SJCRH30 (cell line): ENCODE measurements at regions not wholly inside any gene's neighbourhood (a gene's known extent, or its start where the extent isn't known, plus 50 kb on each side); places are given as distances from the start of the nearest gene placed in this dataset.
A peak's percentile ranks its signal among the peaks of the same experiment; 100 is the strongest.
"Not testable (repeated sequence)": the region's sequence is repeated elsewhere in the genome, so short reads cannot be mapped to it uniquely, and the experiment has no call there.

Experiments
- DNase-seq, 2 experiments: peaks; one replicate each; pipeline ENCODE4 v3.0.0-alpha.2; 2015 to 2020
- H3K27ac ChIP-seq: fragments of 250-450 bp; sonication (Bioruptor Pico); 2 replicates; pipeline ENCODE4 v1.5.1; 2020; ENCODE audit warnings: mild to moderate bottlenecking, moderate library complexity
- H3K27me3 ChIP-seq: fragments of 250-450 bp; sonication (Bioruptor Pico); 2 replicates; pipeline ENCODE4 v1.5.1; 2020; ENCODE audit warnings: mild to moderate bottlenecking, moderate library complexity
- H3K36me3 ChIP-seq: fragments of 250-450 bp; sonication (Bioruptor Pico); 2 replicates; pipeline ENCODE4 v1.5.1; 2020; ENCODE audit warnings: mild to moderate bottlenecking, moderate library complexity
- H3K4me1 ChIP-seq: fragments of 250-450 bp; sonication (Bioruptor Pico); 2 replicates; pipeline ENCODE4 v1.5.1; 2020; ENCODE audit warnings: mild to moderate bottlenecking, moderate library complexity
- H3K4me3 ChIP-seq: fragments of 250-450 bp; sonication (Bioruptor Pico); 2 replicates; pipeline ENCODE4 v1.5.1; 2020; ENCODE audit warnings: mild to moderate bottlenecking, moderate library complexity
- H3K9me3 ChIP-seq: fragments of 250-450 bp; sonication (Bioruptor Pico); replicated peaks from 2 replicates; pipeline ENCODE4 v1.5.1; 2020; ENCODE audit warnings: mild to moderate bottlenecking, moderate library complexity

DNA sequence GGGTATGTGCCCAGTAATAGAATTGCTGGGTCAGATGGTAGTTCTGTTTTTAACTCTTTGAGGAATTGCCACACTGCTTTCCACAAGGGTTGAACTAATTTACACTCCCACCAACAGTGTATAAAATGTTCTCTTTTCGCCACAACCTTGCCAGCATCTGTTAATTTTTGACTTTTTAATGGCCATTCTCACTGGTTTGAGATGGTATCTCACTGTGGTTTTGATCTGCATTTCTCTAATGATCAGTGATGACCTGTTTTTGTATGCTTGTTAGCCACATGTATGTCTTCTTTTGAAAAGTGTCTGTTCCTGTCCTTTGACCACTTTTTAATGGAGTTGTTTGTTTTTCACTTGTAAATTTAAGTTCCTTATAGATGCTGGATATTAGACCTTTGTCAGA is 486.2 kb upstream of the TNP1 start:
- not testable (repeated sequence) for DNase-seq, H3K36me3 ChIP-seq, H3K4me1 ChIP-seq

GRCh38 chr2:217340899-217341298 is 481.0 kb upstream of the TNP1 start:
- no peaks in the 10 kb centered on the region for H3K9me3 ChIP-seq
- H3K4me3 ChIP-seq = no peak overlapping the region
- no peaks in the 10 kb centered on the region for H3K27me3 ChIP-seq
- no peak overlapping the region for H3K27ac ChIP-seq
- no peak for DNase-seq
- H3K36me3 ChIP-seq = no peaks in the 10 kb centered on the region
- H3K4me1 ChIP-seq = peaks cover 10% of the 10 kb centered on the region

More for the DNA sequence above, 486.2 kb upstream of the TNP1 start:
- H3K27ac ChIP-seq, H3K9me3 ChIP-seq, H3K4me3 ChIP-seq, H3K27me3 ChIP-seq: not testable (repeated sequence)

DNA sequence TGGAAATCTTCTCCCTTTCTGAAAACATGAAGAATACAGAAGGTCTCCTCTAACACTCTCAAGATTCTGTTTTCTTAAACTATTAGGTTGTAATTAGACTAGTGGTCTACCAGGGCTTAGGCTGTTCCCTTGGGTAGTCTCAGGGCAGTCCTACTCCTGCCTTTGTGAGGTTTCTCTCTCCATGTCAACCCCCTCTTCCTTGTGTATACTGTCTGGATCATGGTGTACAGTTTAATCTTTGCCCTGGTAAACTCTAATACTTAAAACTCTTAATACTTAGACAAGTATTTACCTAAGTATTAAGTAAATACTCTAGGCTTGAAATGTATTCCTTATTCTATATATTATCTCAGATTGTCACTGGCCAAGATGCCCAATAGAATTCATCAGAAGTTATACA is 480.3 kb upstream of the TNP1 start:
- no peak for DNase-seq

GRCh38 chr2:217339753-217340152 is 479.9 kb upstream of the TNP1 start:
- H3K9me3 ChIP-seq = no peaks in the 10 kb centered on the region
- peaks cover 10% of the 10 kb centered on the region for H3K4me1 ChIP-seq
- H3K27ac ChIP-seq = no peak overlapping the region
- H3K36me3 ChIP-seq = no peaks in the 10 kb centered on the region
- no peak for DNase-seq
- H3K4me3 ChIP-seq = no peak overlapping the region
- no peaks in the 10 kb centered on the region for H3K27me3 ChIP-seq

More for the DNA sequence above, 480.3 kb upstream of the TNP1 start:
- no peak overlapping the region for H3K4me3 ChIP-seq
- no peaks in the 10 kb centered on the region for H3K9me3 ChIP-seq
- no peaks in the 10 kb centered on the region for H3K27me3 ChIP-seq
- H3K4me1 ChIP-seq = peaks cover 10% of the 10 kb centered on the region
- no peaks in the 10 kb centered on the region for H3K36me3 ChIP-seq
- no peak overlapping the region for H3K27ac ChIP-seq

- Histone ChIP-seq H3K27me3 (no peaks in the 10 kb centered on the region), H3K36me3 (no peaks in the 10 kb centered on the region), H3K27ac (peak overlapping the region; percentile 26; the same call in 1 of the 2 replicates), H3K9me3 (no peaks in the 10 kb centered on the region), H3K4me1 (peaks cover 10% of the 10 kb centered on the region), H3K4me3 (no peak overlapping the region)
- DNase-seq = peak in 1 of 2 experiments; percentile 50
Measured at GRCh38 chr2:217338306-217338916, 478.5 kb upstream of the TNP1 start.

DNA sequence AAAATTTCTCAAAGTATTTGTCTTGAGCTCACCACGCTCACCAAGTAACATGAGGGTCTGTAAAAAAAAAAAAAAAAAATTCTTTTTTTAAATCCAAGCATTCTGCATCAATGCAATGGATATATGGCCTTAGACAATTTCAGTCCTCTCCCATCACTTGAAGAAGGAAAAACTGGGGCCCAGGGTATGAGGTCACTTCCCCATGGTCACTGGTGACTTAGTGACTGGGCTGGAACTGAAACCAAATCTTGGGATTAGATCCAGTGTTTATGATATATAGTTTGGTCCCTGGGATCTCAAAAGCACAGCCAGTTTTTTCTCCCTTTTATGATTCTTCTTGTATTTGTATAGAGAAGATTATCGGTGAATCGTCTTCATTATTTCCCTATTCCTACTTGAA is 477.9 kb upstream of the TNP1 start:
- DNase-seq = peak in 1 of 2 experiments; percentile 33
- Histone ChIP-seq H3K27ac (peak overlapping the region; percentile 26; the same call in 1 of the 2 replicates), H3K9me3 (no peaks in the 10 kb centered on the region), H3K4me3 (no peak overlapping the region), H3K27me3 (no peaks in the 10 kb centered on the region), H3K36me3 (no peaks in the 10 kb centered on the region), H3K4me1 (peaks cover 16% of the 10 kb centered on the region)

- no peak overlapping the region for H3K27ac ChIP-seq
- H3K9me3 ChIP-seq = no peaks in the 10 kb centered on the region
- no peaks in the 10 kb centered on the region for H3K27me3 ChIP-seq
- peaks cover 20% of the 10 kb centered on the region for H3K4me1 ChIP-seq
- H3K36me3 ChIP-seq = no peaks in the 10 kb centered on the region
- no peak overlapping the region for H3K4me3 ChIP-seq
- DNase-seq = no peak
Measured at GRCh38 chr2:217336694-217337093, 476.8 kb upstream of the TNP1 start.

GRCh38 chr2:217335341-217335966 is 475.6 kb upstream of the TNP1 start:
- peaks cover 29% of the 10 kb centered on the region for H3K4me1 ChIP-seq
- no peaks in the 10 kb centered on the region for H3K27me3 ChIP-seq
- H3K27ac ChIP-seq = no peak overlapping the region
- no peaks in the 10 kb centered on the region for H3K36me3 ChIP-seq
- H3K4me3 ChIP-seq = no peak overlapping the region
- no peak for DNase-seq
- no peaks in the 10 kb centered on the region for H3K9me3 ChIP-seq

- Histone ChIP-seq H3K27ac (no peak overlapping the region), H3K36me3 (no peaks in the 10 kb centered on the region), H3K4me3 (no peak overlapping the region), H3K27me3 (no peaks in the 10 kb centered on the region), H3K4me1 (peaks cover 29% of the 10 kb centered on the region), H3K9me3 (no peaks in the 10 kb centered on the region)
- DNase-seq = no peak
Measured at GRCh38 chr2:217334561-217334960, 474.7 kb upstream of the TNP1 start.

- no peaks in the 10 kb centered on the region for H3K27me3 ChIP-seq
- DNase-seq = no peak
- H3K4me3 ChIP-seq = no peak overlapping the region
- H3K4me1 ChIP-seq = peaks cover 25% of the 10 kb centered on the region
- no peaks in the 10 kb centered on the region for H3K36me3 ChIP-seq
- no peak overlapping the region for H3K27ac ChIP-seq
- no peaks in the 10 kb centered on the region for H3K9me3 ChIP-seq
Measured at GRCh38 chr2:217332866-217333265, 473.0 kb upstream of the TNP1 start.

DNA sequence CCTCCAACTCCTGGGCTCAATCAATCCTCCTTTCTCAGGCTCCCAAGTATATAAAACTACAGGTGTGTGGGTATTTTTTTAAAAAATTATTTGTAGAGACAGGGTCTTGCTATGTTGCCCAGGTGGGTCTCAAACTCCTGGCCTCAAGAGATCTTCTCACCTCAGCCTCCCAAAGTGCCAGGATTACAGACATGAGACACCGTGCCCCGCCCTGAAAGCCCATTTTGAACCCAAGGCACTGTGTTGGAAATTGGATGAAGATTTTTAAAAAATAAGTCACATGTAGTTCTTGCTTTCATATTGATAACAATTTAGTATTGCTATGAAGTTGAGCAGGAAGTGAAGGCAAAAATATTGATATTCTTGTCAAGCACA is 472.5 kb upstream of the TNP1 start:
- Histone ChIP-seq H3K9me3 (no peaks in the 10 kb centered on the region), H3K4me3 (no peak overlapping the region), H3K36me3 (no peaks in the 10 kb centered on the region), H3K27me3 (no peaks in the 10 kb centered on the region), H3K27ac (no peak overlapping the region; the same call in 1 of the 2 replicates), H3K4me1 (peaks cover 22% of the 10 kb centered on the region)
- no peak for DNase-seq

GRCh38 chr2:217331523-217332416 is 471.9 kb upstream of the TNP1 start:
- Histone ChIP-seq H3K4me3 (no peak overlapping the region), H3K36me3 (no peaks in the 10 kb centered on the region), H3K9me3 (no peaks in the 10 kb centered on the region), H3K4me1 (peaks cover 21% of the 10 kb centered on the region), H3K27ac (peak overlapping the region; percentile 58), H3K27me3 (no peaks in the 10 kb centered on the region)
- DNase-seq = peak; percentile 49 to 60

DNA sequence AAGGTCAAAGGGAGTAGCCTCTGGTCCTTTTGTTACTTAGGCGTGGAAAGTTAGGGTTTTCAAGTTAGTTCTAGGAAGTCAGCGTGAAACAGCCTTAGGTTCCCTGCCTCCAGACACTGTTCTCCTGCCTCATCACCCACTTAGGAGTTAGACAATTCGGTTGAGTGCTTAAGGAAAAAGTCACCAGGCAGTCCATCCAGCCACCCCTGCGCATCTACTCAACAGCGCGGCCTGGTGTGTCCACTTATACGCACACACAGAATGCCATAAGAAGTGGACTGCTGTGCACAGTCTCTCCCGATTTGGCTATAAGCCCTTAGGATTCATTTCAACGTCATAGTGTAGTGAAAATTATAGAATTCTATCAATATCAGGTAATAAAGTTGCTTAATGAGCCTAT is 470.8 kb upstream of the TNP1 start:
- DNase-seq = no peak
- H3K4me1 ChIP-seq = peaks cover 32% of the 10 kb centered on the region
- no peaks in the 10 kb centered on the region for H3K27me3 ChIP-seq
- H3K27ac ChIP-seq = no peak overlapping the region; the same call in 1 of the 2 replicates
- H3K36me3 ChIP-seq = no peaks in the 10 kb centered on the region
- H3K9me3 ChIP-seq = no peaks in the 10 kb centered on the region
- no peak overlapping the region for H3K4me3 ChIP-seq

GRCh38 chr2:217329023-217329431 is 469.2 kb upstream of the TNP1 start:
- no peaks in the 10 kb centered on the region for H3K27me3 ChIP-seq
- H3K36me3 ChIP-seq = no peaks in the 10 kb centered on the region
- no peak overlapping the region for H3K27ac ChIP-seq
- H3K4me1 ChIP-seq = peaks cover 34% of the 10 kb centered on the region
- H3K4me3 ChIP-seq = no peak overlapping the region
- no peaks in the 10 kb centered on the region for H3K9me3 ChIP-seq
- DNase-seq = no peak

DNA sequence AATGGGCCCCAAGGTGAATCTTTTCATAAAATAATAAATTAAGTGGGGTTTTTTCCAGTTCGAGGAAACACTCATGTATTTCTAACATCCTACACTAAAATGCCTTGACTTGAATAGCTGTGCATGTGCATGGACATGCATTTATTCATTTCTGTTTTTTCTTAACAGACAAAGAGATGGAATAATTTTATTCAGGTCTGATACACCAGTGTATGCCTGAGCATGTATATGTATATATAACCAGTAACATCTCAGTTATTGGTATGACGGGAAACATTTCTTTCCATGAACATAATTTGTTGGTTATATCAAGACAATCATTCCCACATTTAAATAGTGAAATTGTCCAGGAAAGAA is 468.7 kb upstream of the TNP1 start:
- Histone ChIP-seq H3K9me3 (no peaks in the 10 kb centered on the region), H3K4me1 (peaks cover 34% of the 10 kb centered on the region), H3K27me3 (no peaks in the 10 kb centered on the region), H3K36me3 (no peaks in the 10 kb centered on the region), H3K27ac (no peak overlapping the region), H3K4me3 (no peak overlapping the region)
- DNase-seq = no peak
